Common myeloid progenitor, CD34-positive (primary cell): ENCODE measurements at regions not wholly inside any gene's neighbourhood (a gene's known extent, or its start where the extent isn't known, plus 50 kb on each side); places are given as distances from the start of the nearest gene placed in this dataset.

Experiments
- CTCF ChIA-PET: fragments of 350-600 bp; sonication (Branson Sonifier 250); formaldehyde crosslinking; loops from one replicate; lab custom pipeline; 2021; ENCODE audit warnings: antibody characterized with exemption; lab: Charles Lee
- POLR2A ChIA-PET: fragments of 350-600 bp; sonication (Branson Sonifier 250); formaldehyde crosslinking; loops from one replicate; lab custom pipeline; 2021; ENCODE audit warnings: antibody characterized with exemption; lab: Charles Lee
- DNase-seq, 3 donors: peaks; one replicate each; pipeline versions ENCODE4 v3.0.0 to v3.0.0-alpha.2; 2013
- H3K27ac ChIP-seq, 2 experiments: 1 replicate in 1 of 2; 2 replicates in 1 of 2; pipeline ENCODE4 v1.7.0; 2013; ENCODE audit warnings: inconsistent platforms in 2 of 2, low read length in 2 of 2, mild to moderate bottlenecking in 2 of 2, low read depth in 1 of 2, moderate library complexity in 1 of 2; ENCODE audit not compliant: severe bottlenecking in 2 of 2, insufficient read depth in 1 of 2, poor library complexity in 1 of 2
- H3K27me3 ChIP-seq, 5 experiments: replicated peaks in 2 of 5; 1 replicate in 3 of 5; 2 replicates in 2 of 5; pipeline versions ENCODE4 v1.6.1 to v1.7.0; 2013; ENCODE audit warnings: low read length in 4 of 5, mild to moderate bottlenecking in 2 of 5, moderate library complexity in 2 of 5, inconsistent platforms in 1 of 5; ENCODE audit not compliant: insufficient read depth in 5 of 5, control insufficient read depth in 4 of 5
- H3K36me3 ChIP-seq, 4 experiments: 1 replicate in 2 of 4; 2 replicates in 2 of 4; pipeline versions ENCODE4 v1.6.1 to v1.7.0; 2013; ENCODE audit warnings: low read length in 3 of 4, control low read depth in 1 of 4, mild to moderate bottlenecking in 1 of 4; ENCODE audit not compliant: control insufficient read depth in 4 of 4, insufficient read depth in 4 of 4
- H3K4me1 ChIP-seq, 4 experiments: 1 replicate in 3 of 4; 2 replicates in 1 of 4; pipeline versions ENCODE4 v1.6.1 to v1.7.1; 2013; ENCODE audit warnings: low read length in 3 of 4, mild to moderate bottlenecking in 3 of 4, control low read depth in 1 of 4, inconsistent platforms in 1 of 4, moderate library complexity in 1 of 4; ENCODE audit not compliant: control insufficient read depth in 4 of 4, insufficient read depth in 4 of 4; ENCODE audit errors: control extremely low read depth in 1 of 4
- H3K4me3 ChIP-seq, 7 experiments: 1 replicate in 4 of 7; 2 replicates in 3 of 7; pipeline versions ENCODE4 v1.5.1 to v1.7.0; 2013; ENCODE audit warnings: mild to moderate bottlenecking in 7 of 7, low read length in 6 of 7, moderate library complexity in 6 of 7, inconsistent platforms in 2 of 7, low read depth in 2 of 7, control low read depth in 1 of 7; ENCODE audit not compliant: insufficient read depth in 4 of 7, control insufficient read depth in 1 of 7; ENCODE audit errors: extremely low read depth in 1 of 7
- H3K9me3 ChIP-seq, 5 experiments: 1 replicate in 4 of 5; 2 replicates in 1 of 5; pipeline versions ENCODE4 v1.6.1 to v1.7.1; 2013; ENCODE audit warnings: low read length in 4 of 5, mild to moderate bottlenecking in 2 of 5, inconsistent platforms in 1 of 5, low read depth in 1 of 5, moderate library complexity in 1 of 5; ENCODE audit not compliant: control insufficient read depth in 4 of 5, insufficient read depth in 2 of 5; ENCODE audit errors: control extremely low read depth in 1 of 5
- WGBS: methylation state at CpG from one replicate; pipeline ENCODE4 v1.1.5; 2013; ENCODE audit not compliant: insufficient coverage; 5-methylcytosine and 5-hydroxymethylcytosine counted together

DNA sequence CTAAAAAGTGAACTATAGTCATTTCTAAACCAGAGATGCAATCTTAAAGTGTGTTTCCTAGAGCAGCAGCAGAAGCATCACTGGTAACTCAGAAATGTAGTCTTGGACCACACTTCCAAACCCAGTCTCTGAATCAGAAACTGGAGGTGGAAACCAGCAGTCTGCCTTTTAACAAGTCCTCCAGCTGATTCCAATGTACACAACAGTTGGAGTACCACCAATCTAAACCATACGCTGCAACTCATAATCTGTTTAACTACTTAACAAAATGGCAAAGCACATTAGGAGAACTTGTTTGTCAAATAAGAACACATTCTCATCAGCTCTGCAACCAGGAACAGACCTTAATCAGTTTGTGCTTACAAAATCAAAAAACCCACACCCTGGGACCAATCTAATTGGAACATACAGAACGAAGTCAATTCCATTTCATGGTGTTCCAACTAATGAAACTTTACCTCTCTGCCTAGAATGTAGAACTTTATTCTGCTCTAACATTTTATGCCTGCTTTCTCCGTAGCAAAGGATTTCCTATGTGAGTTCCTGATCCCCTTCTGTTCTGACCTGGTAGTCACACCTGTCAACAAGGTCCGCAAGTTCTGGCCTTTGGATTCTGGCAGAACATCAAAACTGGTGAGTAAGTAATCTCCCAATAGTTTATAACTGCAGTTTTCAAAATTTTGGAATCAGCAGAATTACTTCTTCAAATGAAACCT lies 390.4 kb downstream of the HTR1B start:
- no peaks in the 10 kb centered on the region for H3K27me3 ChIP-seq
- POLR2A ChIA-PET: no interaction called here

DNA sequence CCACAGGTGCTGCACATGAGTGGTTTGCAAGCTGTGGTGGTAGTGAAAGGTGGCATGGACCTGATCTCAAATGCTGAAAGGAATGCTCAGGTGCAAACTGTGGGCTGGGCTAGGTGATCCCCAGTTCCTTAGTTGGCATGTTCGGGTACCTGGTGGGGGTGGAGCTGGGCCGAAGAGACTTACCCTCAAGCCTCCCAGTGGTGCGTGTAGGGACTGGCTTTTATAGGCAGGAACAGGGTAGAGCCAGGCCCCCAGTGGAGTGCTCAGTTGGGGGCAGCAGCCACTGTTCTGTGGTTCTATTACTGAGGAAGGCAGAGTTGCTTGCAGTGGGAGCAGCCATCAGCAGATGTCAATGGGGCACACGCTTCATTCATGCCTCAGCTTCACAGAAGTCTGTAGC lies 399.8 kb downstream of the HTR1B start:
- H3K36me3 ChIP-seq: no peaks in the 10 kb centered on the region
- H3K4me1 ChIP-seq: no peaks in the 10 kb centered on the region
- no peaks in the 10 kb centered on the region for H3K27me3 ChIP-seq
- no peak for DNase-seq
- 87% methylated on average over 4 of the region's 4 CpGs for WGBS
- ChIA-PET POLR2A (no interaction called here), CTCF (no interaction called here)
- H3K9me3 ChIP-seq: no peaks in the 10 kb centered on the region
- H3K4me3 ChIP-seq: no peak overlapping the region
- H3K27ac ChIP-seq: no peak overlapping the region

More for the DNA sequence above, 390.4 kb downstream of the HTR1B start:
- Histone ChIP-seq H3K27ac (no peak overlapping the region), H3K36me3 (no peaks in the 10 kb centered on the region), H3K4me1 (no peaks in the 10 kb centered on the region), H3K4me3 (no peak overlapping the region), H3K9me3 (no peaks in the 10 kb centered on the region)
- DNase-seq: no peak
- CTCF ChIA-PET: no interaction called here
- WGBS: 94% methylated on average over 3 of the region's 4 CpGs

DNA sequence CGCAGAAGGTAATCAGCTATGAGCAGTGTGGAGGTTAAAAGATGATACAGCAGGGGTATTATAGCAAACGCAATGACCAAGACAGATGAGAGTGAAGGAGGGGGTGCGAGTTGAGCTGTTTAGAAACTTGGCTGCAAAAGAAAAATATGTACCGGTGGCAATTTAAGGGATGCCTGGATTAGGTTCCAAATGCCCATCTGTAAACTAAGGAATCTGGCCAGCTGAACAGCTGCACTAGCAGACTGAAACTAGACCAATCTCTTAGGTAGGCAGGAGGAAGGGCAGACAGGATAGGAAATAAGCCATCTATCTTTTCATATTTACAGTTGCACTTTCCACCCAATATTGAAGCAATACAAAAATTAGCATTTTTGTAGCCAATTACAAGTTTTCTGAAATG lies 407.6 kb downstream of the HTR1B start:
- no peak for DNase-seq
- H3K4me1 ChIP-seq: no peaks in the 10 kb centered on the region
- ChIA-PET CTCF (no interaction called here), POLR2A (no interaction called here)
- H3K36me3 ChIP-seq: no peaks in the 10 kb centered on the region
- H3K27ac ChIP-seq: no peak overlapping the region
- H3K9me3 ChIP-seq: no peaks in the 10 kb centered on the region
- no peaks in the 10 kb centered on the region for H3K27me3 ChIP-seq
- no peak overlapping the region for H3K4me3 ChIP-seq
- WGBS: 100% methylated on average over 4 of the region's 4 CpGs

DNA sequence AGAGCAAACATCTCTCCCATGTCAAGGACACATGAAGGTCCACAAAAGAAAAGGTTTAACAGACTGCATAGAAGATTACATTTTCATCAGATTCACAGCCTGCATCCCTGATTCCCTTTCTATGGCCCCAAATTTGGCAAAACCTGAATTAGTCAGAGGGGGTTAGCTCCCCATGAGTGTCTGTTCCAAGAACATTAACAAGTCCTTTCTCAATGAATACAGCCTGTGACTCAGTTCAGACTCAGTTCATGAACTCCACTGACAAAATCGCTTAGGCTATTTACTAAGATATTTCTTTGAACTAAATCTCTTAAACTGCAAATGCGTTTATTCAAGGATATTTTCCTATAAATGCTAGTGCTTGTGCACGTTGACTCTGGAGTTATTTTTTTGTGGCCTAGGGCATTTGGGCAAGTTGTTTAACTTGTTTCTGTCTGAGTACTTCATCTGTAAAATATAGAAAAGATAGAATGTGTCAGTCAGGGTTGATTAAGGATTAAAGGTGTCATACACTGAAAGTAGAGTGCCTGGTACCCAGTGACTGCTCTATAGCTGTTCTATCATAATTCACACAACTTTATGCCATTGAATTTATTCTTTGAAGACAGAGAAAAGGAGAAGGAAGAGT lies 422.6 kb downstream of the HTR1B start:
- no peaks in the 10 kb centered on the region for H3K36me3 ChIP-seq
- POLR2A ChIA-PET: no interaction called here
- H3K4me1 ChIP-seq: no peaks in the 10 kb centered on the region
- DNase-seq: no peak
- H3K27ac ChIP-seq: no peak overlapping the region
- H3K27me3 ChIP-seq: no peaks in the 10 kb centered on the region
- H3K9me3 ChIP-seq: peaks cover 0 to 14% (median 2%) of the 10 kb centered on the region in 5 experiments
- no peak overlapping the region for H3K4me3 ChIP-seq
- CTCF ChIA-PET: no interaction called here
- 100% methylated on average over 1 of the region's 3 CpGs for WGBS

DNA sequence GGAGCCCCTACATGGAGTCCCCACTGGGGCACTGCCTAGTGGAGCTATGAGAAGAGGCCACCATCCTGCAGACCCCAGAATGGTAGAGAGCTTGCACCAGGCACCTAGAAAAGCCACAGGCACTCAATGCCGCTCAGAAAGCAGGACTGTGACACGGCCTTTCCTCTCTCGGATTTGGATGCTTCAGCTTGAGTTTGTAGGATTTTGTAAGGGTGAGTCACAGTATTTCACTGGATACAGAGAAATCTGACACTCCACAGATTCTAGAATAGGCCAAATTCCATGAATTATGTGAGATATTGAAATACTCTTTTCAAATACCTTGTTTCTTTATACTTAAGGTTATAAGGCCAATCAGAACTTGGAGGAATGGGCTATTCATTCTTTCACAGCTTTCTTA lies 424.5 kb downstream of the HTR1B start:
- Histone ChIP-seq H3K9me3 (peaks cover 0 to 14% (median 1%) of the 10 kb centered on the region in 5 experiments), H3K4me3 (no peak overlapping the region), H3K27me3 (no peaks in the 10 kb centered on the region), H3K4me1 (no peaks in the 10 kb centered on the region), H3K36me3 (no peaks in the 10 kb centered on the region), H3K27ac (no peak overlapping the region)
- POLR2A ChIA-PET: no interaction called here
- DNase-seq: no peak
- CTCF ChIA-PET: no interaction called here
- WGBS: no CpG with 5 or more reads among the region's 3 CpGs

DNA sequence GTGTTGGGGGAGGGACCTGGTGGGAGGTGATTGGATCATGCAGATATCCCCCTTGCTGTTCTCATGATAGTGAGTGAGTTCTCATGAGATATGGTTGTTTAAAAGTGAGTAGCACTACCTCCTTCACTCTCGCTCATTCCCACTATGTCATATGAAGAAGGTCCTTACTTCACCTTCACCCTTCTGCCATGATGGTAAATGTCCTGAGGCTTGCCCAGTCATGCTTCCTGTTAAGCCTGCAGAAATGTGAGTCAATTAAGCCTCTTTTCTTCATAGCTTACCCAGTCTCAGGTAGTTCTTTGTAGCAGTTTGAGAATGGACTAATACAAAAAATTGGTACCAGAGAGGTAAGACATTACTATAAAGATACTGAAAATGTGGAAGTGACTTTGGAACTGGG lies 425.9 kb downstream of the HTR1B start:
- H3K36me3 ChIP-seq: no peaks in the 10 kb centered on the region
- DNase-seq: no peak
- no peak overlapping the region for H3K27ac ChIP-seq
- no peaks in the 10 kb centered on the region for H3K27me3 ChIP-seq
- CTCF ChIA-PET: no interaction called here
- H3K9me3 ChIP-seq: peaks cover 0 to 14% (median 0%) of the 10 kb centered on the region in 5 experiments
- POLR2A ChIA-PET: no interaction called here
- H3K4me3 ChIP-seq: no peak overlapping the region
- WGBS: no CpG with 5 or more reads among the region's 1 CpG
- H3K4me1 ChIP-seq: no peaks in the 10 kb centered on the region

DNA sequence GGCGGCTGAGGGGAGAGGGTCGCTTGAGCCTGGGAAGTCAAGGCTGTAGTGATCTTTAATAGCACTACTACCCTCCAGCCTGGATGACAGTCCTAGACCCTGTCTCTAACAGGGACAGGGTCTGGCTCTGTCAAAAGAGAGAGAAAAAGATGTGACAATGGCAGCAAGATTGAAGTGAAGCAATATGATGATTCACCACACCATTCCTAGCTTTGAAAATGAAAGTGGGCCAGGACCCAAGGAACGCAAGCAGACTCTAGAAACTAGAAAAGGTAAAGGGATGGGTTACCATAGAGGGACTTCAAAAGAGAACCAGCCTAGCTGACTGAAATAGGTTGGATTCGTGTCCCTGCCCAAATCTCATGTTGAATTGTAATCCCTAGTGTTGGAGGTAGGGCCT lies 426.9 kb downstream of the HTR1B start:
- no peak for DNase-seq
- 98% methylated on average over 3 of the region's 4 CpGs for WGBS
- Histone ChIP-seq H3K27me3 (no peaks in the 10 kb centered on the region), H3K27ac (no peak overlapping the region), H3K4me3 (no peak overlapping the region), H3K4me1 (no peaks in the 10 kb centered on the region), H3K9me3 (peaks cover 0 to 14% (median 0%) of the 10 kb centered on the region in 5 experiments), H3K36me3 (no peaks in the 10 kb centered on the region)
- CTCF ChIA-PET: no interaction called here
- POLR2A ChIA-PET: no interaction called here
